Fibroblast of mammary gland (primary cell): ENCODE measurements at regions not wholly inside any gene's neighbourhood (a gene's known extent, or its start where the extent isn't known, plus 50 kb on each side); places are given as distances from the start of the nearest gene placed in this dataset.

ENCODE experiments used
- DNase-seq: peaks from one replicate; pipeline ENCODE4 v3.0.0-alpha.2; 2010; ENCODE audit warnings: low read depth
- H3K4me3 ChIP-seq: 2 replicates; pipeline ENCODE4 v1.5.1; 2011; ENCODE audit warnings: low read depth, mild to moderate bottlenecking, low read length, moderate library complexity; ENCODE audit not compliant: control insufficient read depth
- TF ChIP-seq, protein P1 (sequence below): conservative IDR thresholded peaks from 2 replicates; pipeline ENCODE4 v1.5.1; 2011; ENCODE audit warnings: low read depth, low read length, inconsistent platforms; ENCODE audit not compliant: control insufficient read depth, insufficient read depth

DNA sequence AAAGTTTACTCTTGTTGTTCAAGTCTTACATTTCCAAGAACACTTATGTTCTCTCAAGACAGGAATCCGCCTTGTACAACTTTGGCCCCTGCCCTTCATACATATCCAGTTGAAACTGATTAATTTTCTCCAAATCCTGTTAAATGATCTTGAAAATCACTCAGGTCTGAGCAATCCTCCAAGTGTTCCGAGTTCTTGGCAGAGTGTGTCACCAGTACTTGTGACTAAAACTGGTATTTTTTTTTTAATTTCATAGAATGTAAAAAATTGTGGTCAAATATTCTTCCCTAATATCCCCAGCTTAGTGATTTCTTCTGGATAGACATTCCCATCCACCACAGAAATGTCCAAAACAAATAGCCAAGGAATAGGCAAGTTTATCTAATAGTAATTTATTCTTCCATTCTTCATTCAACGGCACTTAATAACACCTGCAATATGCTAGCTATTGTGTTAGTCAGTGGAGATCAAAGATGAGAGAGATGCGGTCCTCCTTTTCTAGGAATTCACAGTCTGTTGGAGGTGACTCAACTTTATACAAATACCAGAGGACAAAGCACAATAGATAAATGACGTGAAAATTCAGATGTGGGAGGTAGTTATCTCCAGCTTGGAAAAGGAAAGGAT lies 71.4 kb downstream of the DIRAS3 start:
- TF ChIP-seq, protein P1, sequence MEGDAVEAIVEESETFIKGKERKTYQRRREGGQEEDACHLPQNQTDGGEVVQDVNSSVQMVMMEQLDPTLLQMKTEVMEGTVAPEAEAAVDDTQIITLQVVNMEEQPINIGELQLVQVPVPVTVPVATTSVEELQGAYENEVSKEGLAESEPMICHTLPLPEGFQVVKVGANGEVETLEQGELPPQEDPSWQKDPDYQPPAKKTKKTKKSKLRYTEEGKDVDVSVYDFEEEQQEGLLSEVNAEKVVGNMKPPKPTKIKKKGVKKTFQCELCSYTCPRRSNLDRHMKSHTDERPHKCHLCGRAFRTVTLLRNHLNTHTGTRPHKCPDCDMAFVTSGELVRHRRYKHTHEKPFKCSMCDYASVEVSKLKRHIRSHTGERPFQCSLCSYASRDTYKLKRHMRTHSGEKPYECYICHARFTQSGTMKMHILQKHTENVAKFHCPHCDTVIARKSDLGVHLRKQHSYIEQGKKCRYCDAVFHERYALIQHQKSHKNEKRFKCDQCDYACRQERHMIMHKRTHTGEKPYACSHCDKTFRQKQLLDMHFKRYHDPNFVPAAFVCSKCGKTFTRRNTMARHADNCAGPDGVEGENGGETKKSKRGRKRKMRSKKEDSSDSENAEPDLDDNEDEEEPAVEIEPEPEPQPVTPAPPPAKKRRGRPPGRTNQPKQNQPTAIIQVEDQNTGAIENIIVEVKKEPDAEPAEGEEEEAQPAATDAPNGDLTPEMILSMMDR = no peak
- DNase-seq = peak; percentile 87
- H3K4me3 ChIP-seq = no peak overlapping the region

DNA sequence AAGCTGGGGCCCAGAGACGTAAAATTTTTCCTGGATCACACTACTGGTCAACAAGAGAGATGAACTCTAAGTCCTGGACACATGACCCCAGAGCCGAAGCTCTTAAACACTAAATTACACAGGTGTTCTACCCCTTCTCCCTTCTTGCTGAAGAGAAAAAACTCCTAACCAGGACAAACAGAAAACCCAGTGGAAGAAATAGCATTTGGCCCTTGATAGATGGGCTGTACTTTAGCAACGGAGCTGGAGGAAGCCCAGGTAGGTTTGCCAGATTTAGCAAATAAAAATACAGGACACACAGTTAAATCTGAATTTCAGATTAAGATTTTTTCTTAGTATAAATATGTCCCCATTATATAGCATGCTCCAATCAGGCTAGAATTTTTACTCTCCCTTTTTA lies 72.7 kb downstream of the DIRAS3 start:
- no peak for DNase-seq
- H3K4me3 ChIP-seq = no peak overlapping the region
- TF ChIP-seq, protein P1 = no peak

DNA sequence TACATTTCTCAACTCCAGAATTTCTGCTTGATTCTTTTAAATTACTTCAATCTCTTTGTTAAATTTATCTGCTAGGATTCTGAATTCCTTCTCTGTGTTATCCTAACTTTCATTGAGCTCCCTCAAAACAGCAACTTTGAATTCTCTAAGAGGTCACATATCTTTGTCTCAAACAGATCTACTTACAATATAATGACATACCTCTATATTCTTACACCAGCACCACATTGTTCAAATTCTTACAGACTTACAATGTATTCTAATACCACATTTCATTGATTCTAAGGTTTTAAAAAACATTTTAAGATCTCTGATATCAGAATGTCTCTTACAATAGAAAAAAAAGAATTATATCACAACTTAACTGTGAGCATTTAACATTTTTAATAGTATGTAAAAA lies 77.4 kb downstream of the DIRAS3 start:
- DNase-seq = no peak
- TF ChIP-seq, protein P1 = no peak
- H3K4me3 ChIP-seq = no peak overlapping the region

DNA sequence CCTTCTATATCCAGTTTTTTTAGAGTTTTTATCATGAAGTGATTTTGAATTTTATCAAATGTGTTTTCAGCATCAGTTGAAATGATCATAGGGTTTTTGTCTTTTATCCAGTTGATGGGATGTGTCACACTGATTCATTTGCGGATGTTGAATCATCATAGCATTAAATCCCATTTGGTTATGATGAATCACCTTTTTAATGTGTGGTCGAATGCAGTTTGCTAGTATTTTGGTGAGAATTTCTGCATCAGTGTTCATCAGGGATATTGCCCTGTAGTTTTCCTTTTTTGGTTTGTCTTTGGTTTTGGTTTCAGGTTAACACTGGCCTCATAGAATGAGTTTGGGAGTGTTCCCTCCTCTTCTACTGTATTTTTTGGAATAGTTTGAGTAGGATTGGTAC lies 80.3 kb downstream of the DIRAS3 start:
- TF ChIP-seq, protein P1 = no peak
- DNase-seq = peak; percentile 96
- no peak overlapping the region for H3K4me3 ChIP-seq

DNA sequence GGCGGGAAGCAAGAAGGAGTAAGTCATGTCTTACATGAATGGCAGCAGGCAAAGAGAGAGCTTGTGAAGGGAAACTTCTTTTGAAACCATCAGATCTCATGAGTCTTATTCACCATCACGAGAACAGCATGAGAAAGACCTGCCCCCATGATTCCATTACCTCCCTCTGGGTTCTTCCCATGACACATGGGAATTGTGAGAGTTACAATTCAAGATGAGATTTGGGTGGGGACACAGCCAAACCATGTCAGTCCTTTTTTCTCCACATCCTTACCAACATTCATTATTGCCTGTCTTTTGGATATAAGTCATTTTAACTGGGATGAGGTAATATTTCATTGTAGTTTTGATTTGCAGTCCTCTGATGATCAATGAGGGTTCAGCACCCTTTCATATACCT lies 81.0 kb downstream of the DIRAS3 start:
- DNase-seq = peak; percentile 69
- TF ChIP-seq, protein P1 = no peak
- no peak overlapping the region for H3K4me3 ChIP-seq

DNA sequence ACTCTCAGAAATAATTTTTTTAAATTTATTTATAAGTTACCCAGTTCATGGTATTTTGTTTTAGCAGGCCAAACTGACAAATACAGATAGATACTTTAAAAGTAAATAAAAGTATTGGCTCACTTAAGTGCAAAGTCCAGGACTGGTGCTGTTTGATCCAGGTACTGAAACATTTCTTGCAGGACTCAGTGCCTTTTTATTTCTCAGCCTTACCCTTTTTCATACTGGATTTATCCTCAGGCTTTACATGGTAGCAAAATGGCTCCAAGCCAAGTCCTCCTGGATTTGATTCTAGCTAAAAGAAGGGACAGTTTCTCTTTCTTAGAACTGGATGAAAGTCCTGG lies 83.8 kb downstream of the DIRAS3 start:
- no peak for DNase-seq
- no peak overlapping the region for H3K4me3 ChIP-seq
- TF ChIP-seq, protein P1 = no peak
